ENCODE measurements at regions not wholly inside any gene's neighbourhood (a gene's known extent, or its start where the extent isn't known, plus 50 kb on each side); places are given as distances from the start of the nearest gene placed in this dataset.

DNA sequence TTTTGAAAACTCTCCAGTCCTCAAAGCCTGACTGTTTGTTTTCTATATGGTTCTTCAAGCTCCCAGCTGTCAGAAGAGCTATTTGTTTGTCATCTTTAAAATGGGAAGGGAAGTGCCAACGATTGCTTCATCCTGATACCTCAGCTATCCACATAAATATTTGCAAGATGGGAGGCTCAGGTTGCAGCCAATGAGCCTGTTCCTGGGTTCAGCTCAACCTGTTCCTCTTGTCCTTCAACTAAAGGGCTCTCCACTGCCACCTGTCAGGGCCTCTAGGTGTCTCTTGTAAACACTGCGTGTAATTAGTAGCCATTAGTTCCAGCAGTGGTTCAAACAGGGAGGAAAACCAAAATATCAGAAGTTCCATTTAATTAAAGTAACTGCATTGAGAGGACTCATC lies 445.1 kb downstream of the AJAP1 start:
- ATAC-seq (no peak), DNase-seq (ENCODE audit: low spot score) (no peak)
- H3K36me3 Mint-ChIP-seq, result peaks cover 77% of the 10 kb centered on the region
- no peaks in the 10 kb centered on the region for H3K4me1 Mint-ChIP-seq
- ChIA-PET POLR2A (no interaction called here), CTCF (no interaction called here)
- TF ChIP-seq, protein P1, sequence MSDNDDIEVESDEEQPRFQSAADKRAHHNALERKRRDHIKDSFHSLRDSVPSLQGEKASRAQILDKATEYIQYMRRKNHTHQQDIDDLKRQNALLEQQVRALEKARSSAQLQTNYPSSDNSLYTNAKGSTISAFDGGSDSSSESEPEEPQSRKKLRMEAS (CRISPR knock-in tag; IDR thresholded peaks at IDR 0.05), result no peak
- TF ChIP-seq, protein P2, sequence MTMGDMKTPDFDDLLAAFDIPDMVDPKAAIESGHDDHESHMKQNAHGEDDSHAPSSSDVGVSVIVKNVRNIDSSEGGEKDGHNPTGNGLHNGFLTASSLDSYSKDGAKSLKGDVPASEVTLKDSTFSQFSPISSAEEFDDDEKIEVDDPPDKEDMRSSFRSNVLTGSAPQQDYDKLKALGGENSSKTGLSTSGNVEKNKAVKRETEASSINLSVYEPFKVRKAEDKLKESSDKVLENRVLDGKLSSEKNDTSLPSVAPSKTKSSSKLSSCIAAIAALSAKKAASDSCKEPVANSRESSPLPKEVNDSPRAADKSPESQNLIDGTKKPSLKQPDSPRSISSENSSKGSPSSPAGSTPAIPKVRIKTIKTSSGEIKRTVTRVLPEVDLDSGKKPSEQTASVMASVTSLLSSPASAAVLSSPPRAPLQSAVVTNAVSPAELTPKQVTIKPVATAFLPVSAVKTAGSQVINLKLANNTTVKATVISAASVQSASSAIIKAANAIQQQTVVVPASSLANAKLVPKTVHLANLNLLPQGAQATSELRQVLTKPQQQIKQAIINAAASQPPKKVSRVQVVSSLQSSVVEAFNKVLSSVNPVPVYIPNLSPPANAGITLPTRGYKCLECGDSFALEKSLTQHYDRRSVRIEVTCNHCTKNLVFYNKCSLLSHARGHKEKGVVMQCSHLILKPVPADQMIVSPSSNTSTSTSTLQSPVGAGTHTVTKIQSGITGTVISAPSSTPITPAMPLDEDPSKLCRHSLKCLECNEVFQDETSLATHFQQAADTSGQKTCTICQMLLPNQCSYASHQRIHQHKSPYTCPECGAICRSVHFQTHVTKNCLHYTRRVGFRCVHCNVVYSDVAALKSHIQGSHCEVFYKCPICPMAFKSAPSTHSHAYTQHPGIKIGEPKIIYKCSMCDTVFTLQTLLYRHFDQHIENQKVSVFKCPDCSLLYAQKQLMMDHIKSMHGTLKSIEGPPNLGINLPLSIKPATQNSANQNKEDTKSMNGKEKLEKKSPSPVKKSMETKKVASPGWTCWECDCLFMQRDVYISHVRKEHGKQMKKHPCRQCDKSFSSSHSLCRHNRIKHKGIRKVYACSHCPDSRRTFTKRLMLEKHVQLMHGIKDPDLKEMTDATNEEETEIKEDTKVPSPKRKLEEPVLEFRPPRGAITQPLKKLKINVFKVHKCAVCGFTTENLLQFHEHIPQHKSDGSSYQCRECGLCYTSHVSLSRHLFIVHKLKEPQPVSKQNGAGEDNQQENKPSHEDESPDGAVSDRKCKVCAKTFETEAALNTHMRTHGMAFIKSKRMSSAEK (CRISPR knock-in tag; IDR thresholded peaks at IDR 0.05; ENCODE audit: borderline replicate concordance), result no peak
- TF ChIP-seq ZNF396 (CRISPR knock-in tag; IDR thresholded peaks at IDR 0.05; ENCODE audit: borderline replicate concordance), result no peak
- H3K4me3 Mint-ChIP-seq, result no peak overlapping the region
- H3K9me3 Mint-ChIP-seq, result peaks cover 81% of the 10 kb centered on the region
- peaks cover 4% of the 10 kb centered on the region; the same call in 1 of the 2 replicates for H3K27me3 Mint-ChIP-seq (ENCODE audit: low read depth)
- H3K27ac Mint-ChIP-seq, result no peak overlapping the region

DNA sequence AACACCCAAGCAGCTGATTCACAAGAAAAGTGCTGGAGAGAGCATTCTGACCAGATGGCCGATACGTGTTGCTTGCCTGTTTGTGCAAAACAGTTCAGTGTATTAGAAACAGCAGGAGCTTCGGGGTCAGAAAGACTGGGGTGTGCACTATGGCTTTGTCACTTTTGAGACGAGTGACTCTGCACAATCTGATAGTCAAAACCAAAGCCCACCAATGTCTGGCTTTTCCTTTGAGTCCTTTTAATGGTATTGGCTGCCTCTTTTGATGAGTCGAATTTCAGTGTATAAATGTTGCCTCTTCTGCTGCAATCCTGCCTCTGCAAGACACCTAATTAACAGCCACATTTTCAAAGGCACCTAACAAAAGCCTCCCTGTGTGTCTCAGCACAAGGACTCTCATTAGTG lies 444.6 kb downstream of the AJAP1 start:
- peaks cover 4% of the 10 kb centered on the region; the same call in 1 of the 2 replicates for H3K27me3 Mint-ChIP-seq (ENCODE audit: low read depth)
- H3K27ac Mint-ChIP-seq, result no peak overlapping the region
- CTCF ChIA-PET, result no interaction called here

DNA sequence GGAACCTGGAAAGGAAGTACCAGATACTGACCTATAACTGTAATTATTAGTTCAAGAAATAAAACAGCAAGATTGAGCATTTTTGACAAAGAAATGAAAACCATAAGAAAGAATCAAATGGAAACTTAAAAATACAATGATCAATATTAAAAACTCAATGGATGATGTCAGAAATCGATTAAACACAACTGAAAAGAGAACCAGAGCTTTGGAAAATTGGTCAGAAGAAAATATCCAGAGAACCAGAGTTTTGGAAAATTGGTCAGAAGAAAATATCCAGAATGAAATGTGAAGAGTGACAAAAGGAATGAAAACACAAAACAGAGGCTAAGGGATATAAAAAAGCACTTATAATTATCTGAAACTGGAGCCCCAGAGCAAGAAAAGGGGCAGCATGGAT lies 438.6 kb downstream of the AJAP1 start:
- ChIA-PET CTCF (no interaction called here), POLR2A (no interaction called here)
- no peak overlapping the region for H3K27ac Mint-ChIP-seq
- peaks cover 82% of the 10 kb centered on the region for H3K9me3 Mint-ChIP-seq
- DNase-seq (ENCODE audit: low spot score) (no peak), ATAC-seq (no peak)
- H3K36me3 Mint-ChIP-seq, result peaks cover 70% of the 10 kb centered on the region
- H3K4me1 Mint-ChIP-seq, result no peaks in the 10 kb centered on the region
- H3K4me3 Mint-ChIP-seq, result no peak overlapping the region
- peaks cover 9% of the 10 kb centered on the region for H3K27me3 Mint-ChIP-seq (ENCODE audit: low read depth)
- TF ChIP-seq ZNF232 (CRISPR knock-in tag; IDR thresholded peaks at IDR 0.05), result no peak
- no peak for TF ChIP-seq NR2C2 (CRISPR knock-in tag; IDR thresholded peaks at IDR 0.05)
- no peak for TF ChIP-seq SMAD3 (CRISPR knock-in tag; IDR thresholded peaks at IDR 0.05; ENCODE audit: borderline replicate concordance)
- TF ChIP-seq, protein P3, sequence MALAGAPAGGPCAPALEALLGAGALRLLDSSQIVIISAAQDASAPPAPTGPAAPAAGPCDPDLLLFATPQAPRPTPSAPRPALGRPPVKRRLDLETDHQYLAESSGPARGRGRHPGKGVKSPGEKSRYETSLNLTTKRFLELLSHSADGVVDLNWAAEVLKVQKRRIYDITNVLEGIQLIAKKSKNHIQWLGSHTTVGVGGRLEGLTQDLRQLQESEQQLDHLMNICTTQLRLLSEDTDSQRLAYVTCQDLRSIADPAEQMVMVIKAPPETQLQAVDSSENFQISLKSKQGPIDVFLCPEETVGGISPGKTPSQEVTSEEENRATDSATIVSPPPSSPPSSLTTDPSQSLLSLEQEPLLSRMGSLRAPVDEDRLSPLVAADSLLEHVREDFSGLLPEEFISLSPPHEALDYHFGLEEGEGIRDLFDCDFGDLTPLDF (CRISPR knock-in tag; IDR thresholded peaks at IDR 0.05), result no peak
- no peak for TF ChIP-seq NFATC4 (CRISPR knock-in tag; IDR thresholded peaks at IDR 0.05)
- TF ChIP-seq FOXP1 (CRISPR knock-in tag; IDR thresholded peaks at IDR 0.05; ENCODE audit: borderline replicate concordance), result no peak
- TF ChIP-seq ZNF416 (CRISPR knock-in tag; IDR thresholded peaks at IDR 0.05), result no peak
- TF ChIP-seq GRHL2 (CRISPR knock-in tag; IDR thresholded peaks at IDR 0.05; ENCODE audit: insufficient replicate concordance, severe bottlenecking), result no peak
- no peak for TF ChIP-seq SOX15 (CRISPR knock-in tag; IDR thresholded peaks at IDR 0.05)
- TF ChIP-seq ESRRA (CRISPR knock-in tag; IDR thresholded peaks at IDR 0.05; ENCODE audit: borderline replicate concordance), result no peak
- TF ChIP-seq, protein P4, sequence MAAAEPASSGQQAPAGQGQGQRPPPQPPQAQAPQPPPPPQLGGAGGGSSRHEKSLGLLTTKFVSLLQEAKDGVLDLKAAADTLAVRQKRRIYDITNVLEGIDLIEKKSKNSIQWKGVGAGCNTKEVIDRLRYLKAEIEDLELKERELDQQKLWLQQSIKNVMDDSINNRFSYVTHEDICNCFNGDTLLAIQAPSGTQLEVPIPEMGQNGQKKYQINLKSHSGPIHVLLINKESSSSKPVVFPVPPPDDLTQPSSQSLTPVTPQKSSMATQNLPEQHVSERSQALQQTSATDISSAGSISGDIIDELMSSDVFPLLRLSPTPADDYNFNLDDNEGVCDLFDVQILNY (CRISPR knock-in tag; IDR thresholded peaks at IDR 0.05), result no peak
- TF ChIP-seq, protein P5, sequence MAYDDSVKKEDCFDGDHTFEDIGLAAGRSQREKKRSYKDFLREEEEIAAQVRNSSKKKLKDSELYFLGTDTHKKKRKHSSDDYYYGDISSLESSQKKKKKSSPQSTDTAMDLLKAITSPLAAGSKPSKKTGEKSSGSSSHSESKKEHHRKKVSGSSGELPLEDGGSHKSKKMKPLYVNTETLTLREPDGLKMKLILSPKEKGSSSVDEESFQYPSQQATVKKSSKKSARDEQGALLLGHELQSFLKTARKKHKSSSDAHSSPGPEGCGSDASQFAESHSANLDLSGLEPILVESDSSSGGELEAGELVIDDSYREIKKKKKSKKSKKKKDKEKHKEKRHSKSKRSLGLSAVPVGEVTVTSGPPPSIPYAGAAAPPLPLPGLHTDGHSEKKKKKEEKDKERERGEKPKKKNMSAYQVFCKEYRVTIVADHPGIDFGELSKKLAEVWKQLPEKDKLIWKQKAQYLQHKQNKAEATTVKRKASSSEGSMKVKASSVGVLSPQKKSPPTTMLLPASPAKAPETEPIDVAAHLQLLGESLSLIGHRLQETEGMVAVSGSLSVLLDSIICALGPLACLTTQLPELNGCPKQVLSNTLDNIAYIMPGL (CRISPR knock-in tag; IDR thresholded peaks at IDR 0.05), result no peak
- TF ChIP-seq FOXK1 (CRISPR knock-in tag; IDR thresholded peaks at IDR 0.05), result no peak
- TF ChIP-seq, protein P6, sequence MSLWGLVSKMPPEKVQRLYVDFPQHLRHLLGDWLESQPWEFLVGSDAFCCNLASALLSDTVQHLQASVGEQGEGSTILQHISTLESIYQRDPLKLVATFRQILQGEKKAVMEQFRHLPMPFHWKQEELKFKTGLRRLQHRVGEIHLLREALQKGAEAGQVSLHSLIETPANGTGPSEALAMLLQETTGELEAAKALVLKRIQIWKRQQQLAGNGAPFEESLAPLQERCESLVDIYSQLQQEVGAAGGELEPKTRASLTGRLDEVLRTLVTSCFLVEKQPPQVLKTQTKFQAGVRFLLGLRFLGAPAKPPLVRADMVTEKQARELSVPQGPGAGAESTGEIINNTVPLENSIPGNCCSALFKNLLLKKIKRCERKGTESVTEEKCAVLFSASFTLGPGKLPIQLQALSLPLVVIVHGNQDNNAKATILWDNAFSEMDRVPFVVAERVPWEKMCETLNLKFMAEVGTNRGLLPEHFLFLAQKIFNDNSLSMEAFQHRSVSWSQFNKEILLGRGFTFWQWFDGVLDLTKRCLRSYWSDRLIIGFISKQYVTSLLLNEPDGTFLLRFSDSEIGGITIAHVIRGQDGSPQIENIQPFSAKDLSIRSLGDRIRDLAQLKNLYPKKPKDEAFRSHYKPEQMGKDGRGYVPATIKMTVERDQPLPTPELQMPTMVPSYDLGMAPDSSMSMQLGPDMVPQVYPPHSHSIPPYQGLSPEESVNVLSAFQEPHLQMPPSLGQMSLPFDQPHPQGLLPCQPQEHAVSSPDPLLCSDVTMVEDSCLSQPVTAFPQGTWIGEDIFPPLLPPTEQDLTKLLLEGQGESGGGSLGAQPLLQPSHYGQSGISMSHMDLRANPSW (CRISPR knock-in tag; conservative IDR thresholded peaks at IDR 0.05; ENCODE audit: low read depth), result no peak

More for the DNA sequence above, 444.6 kb downstream of the AJAP1 start:
- Mint-ChIP-seq H3K4me3 (no peak overlapping the region), H3K9me3 (peaks cover 82% of the 10 kb centered on the region), H3K36me3 (peaks cover 76% of the 10 kb centered on the region), H3K4me1 (no peaks in the 10 kb centered on the region)
- DNase-seq (ENCODE audit: low spot score) (no peak), ATAC-seq (no peak)
- POLR2A ChIA-PET, result no interaction called here
- no peak for TF ChIP-seq TEAD4 (CRISPR knock-in tag; IDR thresholded peaks at IDR 0.05)
- no peak for TF ChIP-seq NFYB (CRISPR knock-in tag; conservative IDR thresholded peaks at IDR 0.05; ENCODE audit: low read depth)
- TF ChIP-seq HMGA2 (CRISPR knock-in tag; IDR thresholded peaks at IDR 0.05), result no peak
- TF ChIP-seq, protein P3 (CRISPR knock-in tag; IDR thresholded peaks at IDR 0.05), result no peak
- no peak for TF ChIP-seq JAZF1 (CRISPR knock-in tag; IDR thresholded peaks at IDR 0.05)
- TF ChIP-seq, protein P7, sequence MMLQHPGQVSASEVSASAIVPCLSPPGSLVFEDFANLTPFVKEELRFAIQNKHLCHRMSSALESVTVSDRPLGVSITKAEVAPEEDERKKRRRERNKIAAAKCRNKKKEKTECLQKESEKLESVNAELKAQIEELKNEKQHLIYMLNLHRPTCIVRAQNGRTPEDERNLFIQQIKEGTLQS (CRISPR knock-in tag; conservative IDR thresholded peaks at IDR 0.05), result no peak

Data from WTC11 (cell line).